Heart left ventricle (tissue), 13 donors: ENCODE measurements at regions not wholly inside any gene's neighbourhood (a gene's known extent, or its start where the extent isn't known, plus 50 kb on each side); places are given as distances from the start of the nearest gene placed in this dataset.

Experiments used
- POLR2A ChIP-seq, 2 donors: fragments of 450-650 bp; IDR thresholded peaks; one replicate each; pipeline ENCODE4 v1.6.1; 2017; ENCODE audit warnings: antibody characterized with exemption in 2 of 2, mild to moderate bottlenecking in 2 of 2, moderate library complexity in 2 of 2
- TF ChIP-seq, protein P1 (sequence below), 12 donors: fragments of 200-600 bp; sonication (generic) in 4 of 12; IDR thresholded peaks; one replicate each; pipeline versions ENCODE4 v1.5.0 to v1.8.0; 2018 to 2022; ENCODE audit warnings: antibody characterized with exemption in 12 of 12, mild to moderate bottlenecking in 5 of 12
- donor health status: ischemic (EF 13 %, LVEDD 7.1; RV severe dilation, severe dysfunction).
- donor health status: DM: no; HTN: yes; CAD: no.
- donor health status: DM: no; HTN: no; CAD: no.
- donor health status: ischemic (EF 25% LVEDD 6.9; RV normal size, moderate dysfunction).
- donor health status: ischemic (EF 25% LVEDD 5.7; RV mildly dilated, moderate dysfunction).
- donor health status: ischemic (EF 35%, LVEDD 5.7; RV mildly dilated, moderate dysfunction).
- donor health status: nonischemic (EF 11% LVEDD 7.7; RV severe dilation, severe dysfunction).
- donor health status: DM: yes; HTN: yes; CAD: no.
- donor health status: PGD.
- donor health status: ischemic (EF 29% LVEDD 5.4; RV normal size, mild dysfunction).
- donor health status: nonischemic (EF 23%, LVEDD 6.1; RV moderate dilation, normal function).

DNA sequence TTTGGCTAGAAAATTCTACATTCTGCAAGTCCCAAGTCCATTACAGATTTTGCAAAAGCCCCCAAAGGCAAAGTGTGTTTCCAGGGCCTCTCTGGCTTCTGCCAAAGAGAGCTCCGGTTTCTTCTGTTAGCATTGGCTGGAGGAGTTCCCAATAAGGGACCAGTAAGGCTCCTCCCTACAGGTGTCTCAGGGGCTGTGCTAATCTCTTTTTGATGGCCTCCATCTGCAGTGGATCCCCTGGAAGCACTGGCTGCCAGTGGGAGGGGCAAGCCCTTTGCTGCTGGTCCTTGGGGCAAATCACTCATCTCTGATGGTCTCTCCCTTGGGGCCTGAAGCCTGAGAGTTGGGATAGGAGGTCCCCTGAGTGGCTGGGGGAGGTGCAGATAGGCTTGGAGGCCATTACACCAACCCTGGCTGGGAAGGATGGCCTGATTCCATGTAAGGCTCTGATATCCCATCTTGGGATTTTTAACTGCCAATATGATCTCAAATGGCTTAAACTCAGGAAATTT, 89.1 kb upstream of the USP24 start:
- TF ChIP-seq, protein P1, sequence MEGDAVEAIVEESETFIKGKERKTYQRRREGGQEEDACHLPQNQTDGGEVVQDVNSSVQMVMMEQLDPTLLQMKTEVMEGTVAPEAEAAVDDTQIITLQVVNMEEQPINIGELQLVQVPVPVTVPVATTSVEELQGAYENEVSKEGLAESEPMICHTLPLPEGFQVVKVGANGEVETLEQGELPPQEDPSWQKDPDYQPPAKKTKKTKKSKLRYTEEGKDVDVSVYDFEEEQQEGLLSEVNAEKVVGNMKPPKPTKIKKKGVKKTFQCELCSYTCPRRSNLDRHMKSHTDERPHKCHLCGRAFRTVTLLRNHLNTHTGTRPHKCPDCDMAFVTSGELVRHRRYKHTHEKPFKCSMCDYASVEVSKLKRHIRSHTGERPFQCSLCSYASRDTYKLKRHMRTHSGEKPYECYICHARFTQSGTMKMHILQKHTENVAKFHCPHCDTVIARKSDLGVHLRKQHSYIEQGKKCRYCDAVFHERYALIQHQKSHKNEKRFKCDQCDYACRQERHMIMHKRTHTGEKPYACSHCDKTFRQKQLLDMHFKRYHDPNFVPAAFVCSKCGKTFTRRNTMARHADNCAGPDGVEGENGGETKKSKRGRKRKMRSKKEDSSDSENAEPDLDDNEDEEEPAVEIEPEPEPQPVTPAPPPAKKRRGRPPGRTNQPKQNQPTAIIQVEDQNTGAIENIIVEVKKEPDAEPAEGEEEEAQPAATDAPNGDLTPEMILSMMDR (IDR thresholded peaks at IDR 0.05): no peak
- TF ChIP-seq POLR2A (IDR thresholded peaks at IDR 0.05): no peak
